Colonic mucosa (tissue), 4 donors: ENCODE measurements at regions not wholly inside any gene's neighbourhood (a gene's known extent, or its start where the extent isn't known, plus 50 kb on each side); places are given as distances from the start of the nearest gene placed in this dataset.
"Not testable (repeated sequence)": the region's sequence is repeated elsewhere in the genome, so short reads cannot be mapped to it uniquely, and the experiment has no call there.

Experiments
- DNase-seq: peaks from one replicate; pipeline ENCODE4 v3.0.0-alpha.2; 2020
- H3K27ac ChIP-seq: fragments of 200-600 bp; one replicate; pipeline ENCODE4 v1.8.0; 2021
- H3K27me3 ChIP-seq: fragments of 200-600 bp; one replicate; pipeline ENCODE4 v1.8.0; 2021
- H3K36me3 ChIP-seq: fragments of 200-600 bp; one replicate; pipeline ENCODE4 v1.8.0; 2021
- H3K4me1 ChIP-seq: fragments of 200-600 bp; one replicate; pipeline ENCODE4 v1.8.0; 2021; ENCODE audit warnings: mild to moderate bottlenecking
- H3K4me3 ChIP-seq: fragments of 200-600 bp; one replicate; pipeline ENCODE4 v1.8.0; 2021
- H3K9ac ChIP-seq, 2 donors: one replicate each; pipeline ENCODE4 v1.7.0; 2013; ENCODE audit warnings: control low read depth in 2 of 2, low read depth in 2 of 2, low read length in 2 of 2
- H3K9me3 ChIP-seq: fragments of 200-600 bp; one replicate; pipeline ENCODE4 v1.8.0; 2021
- intact Hi-C: fragments of 100-400 bp; cut with DNase I; formaldehyde crosslinking; loops from one replicate; pipeline ENCODE4 v1.14.1; 2022
- TF ChIP-seq, protein P1 (sequence below): fragments of 200-600 bp; IDR thresholded peaks from one replicate; pipeline ENCODE4 v1.8.0; 2022; ENCODE audit warnings: antibody characterized with exemption, mild to moderate bottlenecking
- donor health status: healthy.
- donor health status: DM: no; HTN: no; CAD: no.
- donor health status: DM: no; HTN: no; CAD: no.

DNA sequence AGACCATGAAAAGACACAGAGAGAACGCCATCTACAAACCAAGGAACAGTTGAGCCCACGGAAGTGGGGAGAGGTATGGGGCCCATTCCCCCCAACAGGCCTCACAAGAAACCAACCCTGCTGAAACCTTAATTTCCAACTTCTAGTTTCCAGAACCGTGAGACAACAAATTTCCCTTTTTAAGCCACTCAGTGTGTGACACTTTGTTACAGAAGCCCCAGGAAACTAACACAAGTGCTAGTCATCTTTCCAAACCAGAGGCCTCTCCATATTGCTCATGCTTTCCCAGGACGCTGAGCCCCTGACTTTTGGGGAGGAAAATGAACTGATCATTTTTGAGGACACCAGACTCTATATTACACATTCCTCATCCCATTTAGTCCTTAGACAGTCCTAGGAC, 186.8 kb downstream of the NUFIP1 start:
- no peak overlapping the region for H3K4me3 ChIP-seq
- TF ChIP-seq, protein P1, sequence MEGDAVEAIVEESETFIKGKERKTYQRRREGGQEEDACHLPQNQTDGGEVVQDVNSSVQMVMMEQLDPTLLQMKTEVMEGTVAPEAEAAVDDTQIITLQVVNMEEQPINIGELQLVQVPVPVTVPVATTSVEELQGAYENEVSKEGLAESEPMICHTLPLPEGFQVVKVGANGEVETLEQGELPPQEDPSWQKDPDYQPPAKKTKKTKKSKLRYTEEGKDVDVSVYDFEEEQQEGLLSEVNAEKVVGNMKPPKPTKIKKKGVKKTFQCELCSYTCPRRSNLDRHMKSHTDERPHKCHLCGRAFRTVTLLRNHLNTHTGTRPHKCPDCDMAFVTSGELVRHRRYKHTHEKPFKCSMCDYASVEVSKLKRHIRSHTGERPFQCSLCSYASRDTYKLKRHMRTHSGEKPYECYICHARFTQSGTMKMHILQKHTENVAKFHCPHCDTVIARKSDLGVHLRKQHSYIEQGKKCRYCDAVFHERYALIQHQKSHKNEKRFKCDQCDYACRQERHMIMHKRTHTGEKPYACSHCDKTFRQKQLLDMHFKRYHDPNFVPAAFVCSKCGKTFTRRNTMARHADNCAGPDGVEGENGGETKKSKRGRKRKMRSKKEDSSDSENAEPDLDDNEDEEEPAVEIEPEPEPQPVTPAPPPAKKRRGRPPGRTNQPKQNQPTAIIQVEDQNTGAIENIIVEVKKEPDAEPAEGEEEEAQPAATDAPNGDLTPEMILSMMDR, result no peak
- no peak overlapping the region for H3K27ac ChIP-seq
- no peak for DNase-seq
- intact Hi-C loops, result no loop called here
- no peaks in the 10 kb centered on the region for H3K27me3 ChIP-seq
- H3K36me3 ChIP-seq, result no peaks in the 10 kb centered on the region
- H3K9ac ChIP-seq, result no peak overlapping the region
- H3K9me3 ChIP-seq, result no peaks in the 10 kb centered on the region
- no peaks in the 10 kb centered on the region for H3K4me1 ChIP-seq

DNA sequence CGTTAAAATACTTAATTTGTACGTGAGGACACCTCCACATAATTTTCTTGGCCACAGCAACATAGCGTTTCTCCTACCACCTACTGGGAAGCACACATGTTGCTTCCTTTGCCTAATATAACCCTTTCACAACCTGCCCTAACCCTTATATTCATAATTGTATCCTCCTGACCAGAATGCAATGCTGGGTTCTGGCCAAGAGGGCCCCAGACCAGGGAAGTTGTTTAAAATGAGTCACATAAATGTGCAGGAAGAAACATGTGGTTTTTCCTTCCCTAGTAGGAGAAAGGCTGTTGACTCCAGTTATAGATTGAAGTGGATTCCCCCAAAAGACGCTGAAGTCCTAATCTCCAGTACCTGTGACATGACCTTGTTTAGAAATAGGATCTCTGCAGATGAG, 187.3 kb downstream of the NUFIP1 start:
- Histone ChIP-seq H3K9ac (no peak overlapping the region), H3K4me1 (no peaks in the 10 kb centered on the region), H3K4me3 (no peak overlapping the region), H3K36me3 (no peaks in the 10 kb centered on the region), H3K9me3 (no peaks in the 10 kb centered on the region), H3K27ac (no peak overlapping the region), H3K27me3 (no peaks in the 10 kb centered on the region)
- DNase-seq, result no peak
- TF ChIP-seq, protein P1, result no peak
- intact Hi-C loops, result no loop called here

DNA sequence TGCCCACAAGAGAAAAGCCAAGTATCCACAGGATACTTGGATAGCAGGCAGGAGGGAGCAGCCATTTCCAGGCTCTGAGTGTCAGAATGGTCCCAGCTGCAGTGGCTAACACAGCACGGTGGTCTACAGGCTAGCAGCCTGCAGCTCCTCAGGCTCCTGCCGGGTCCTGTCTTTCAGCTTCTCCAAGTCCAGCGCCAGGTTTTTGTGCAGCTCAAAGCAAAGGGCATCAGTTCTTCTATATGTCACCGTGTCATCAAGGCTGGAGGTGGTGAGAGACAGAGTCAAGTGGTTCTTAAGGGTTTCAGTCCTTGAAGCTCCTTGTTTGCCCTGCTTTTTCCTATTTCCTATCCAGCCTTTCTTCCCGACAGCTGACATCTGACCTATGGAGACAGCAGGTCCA, 188.6 kb downstream of the NUFIP1 start:
- H3K9me3 ChIP-seq, result no peaks in the 10 kb centered on the region
- no peaks in the 10 kb centered on the region for H3K4me1 ChIP-seq
- intact Hi-C loops, result no loop called here
- no peaks in the 10 kb centered on the region for H3K36me3 ChIP-seq
- TF ChIP-seq, protein P1, result no peak
- DNase-seq, result no peak
- no peak overlapping the region for H3K9ac ChIP-seq
- no peak overlapping the region for H3K27ac ChIP-seq
- H3K27me3 ChIP-seq, result no peaks in the 10 kb centered on the region
- H3K4me3 ChIP-seq, result no peak overlapping the region

DNA sequence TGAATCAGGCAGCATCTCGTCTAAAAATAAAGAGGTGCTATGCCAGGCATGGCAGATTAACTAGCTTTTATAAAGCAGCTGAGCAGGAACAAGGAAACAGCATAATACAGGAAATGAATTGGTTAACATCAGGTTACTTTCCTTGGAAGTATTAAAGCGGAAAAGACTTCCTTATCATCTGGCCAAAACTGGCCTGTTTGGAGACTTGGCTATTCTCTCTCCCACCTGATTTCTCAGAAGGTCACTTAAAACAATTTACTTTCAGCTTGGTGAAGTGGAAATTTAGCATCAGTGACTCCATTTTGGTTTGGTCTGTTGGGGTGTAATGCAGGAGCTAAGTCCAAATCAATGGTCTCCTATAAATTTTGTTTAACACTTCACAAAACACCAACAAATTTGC, 191.6 kb downstream of the NUFIP1 start:
- H3K4me1 ChIP-seq, result no peaks in the 10 kb centered on the region
- intact Hi-C loops, result no loop called here
- H3K4me3 ChIP-seq, result no peak overlapping the region
- no peak overlapping the region for H3K9ac ChIP-seq
- no peak overlapping the region for H3K27ac ChIP-seq
- H3K36me3 ChIP-seq, result no peaks in the 10 kb centered on the region
- DNase-seq, result no peak
- no peaks in the 10 kb centered on the region for H3K27me3 ChIP-seq
- no peaks in the 10 kb centered on the region for H3K9me3 ChIP-seq
- TF ChIP-seq, protein P1, result no peak

DNA sequence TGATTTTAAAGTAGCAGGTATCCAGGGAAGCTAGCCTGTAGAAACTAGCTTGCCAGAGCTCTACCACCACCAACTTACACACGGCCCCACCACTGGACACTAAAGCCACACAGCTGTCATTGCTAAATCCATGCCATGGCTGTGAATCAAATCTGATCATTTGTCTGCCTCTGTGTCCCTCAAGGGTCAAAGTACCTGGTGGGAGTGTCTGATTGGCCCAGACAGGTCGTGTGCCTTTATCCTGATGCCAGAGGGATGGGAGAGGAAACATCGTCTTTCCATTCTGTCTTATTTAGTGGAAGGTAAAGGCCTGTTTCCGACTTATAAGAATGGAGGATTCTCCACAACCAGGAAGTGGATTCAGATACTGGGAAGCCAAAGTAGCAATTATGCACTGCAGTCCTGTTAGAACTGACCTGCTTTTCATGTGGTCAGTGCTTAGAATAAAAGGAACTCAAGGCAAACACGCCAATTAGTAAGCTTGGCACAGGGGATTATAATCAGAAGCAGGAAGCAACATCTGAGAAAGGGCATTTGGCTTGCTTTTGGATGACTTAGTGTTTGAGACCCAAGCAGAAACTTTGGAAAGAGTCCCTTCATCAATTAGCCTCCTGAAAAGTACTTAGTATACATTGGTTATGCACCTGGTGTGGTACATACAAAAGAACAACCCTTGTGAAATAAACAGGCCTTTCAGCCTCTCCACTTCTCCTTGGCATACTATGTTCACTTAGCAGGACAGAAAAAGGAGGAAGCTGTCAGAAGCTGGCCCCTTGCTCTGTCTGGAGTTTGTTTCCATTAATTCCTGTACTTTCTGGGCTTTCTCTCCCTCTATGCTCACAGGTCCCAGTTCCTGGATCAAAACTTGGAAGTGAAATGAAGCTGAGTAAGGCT, 192.4 kb downstream of the NUFIP1 start:
- no peaks in the 10 kb centered on the region for H3K4me1 ChIP-seq
- H3K9me3 ChIP-seq, result no peaks in the 10 kb centered on the region
- intact Hi-C loops, result no loop called here
- DNase-seq, result no peak
- H3K9ac ChIP-seq, result no peak overlapping the region
- no peaks in the 10 kb centered on the region for H3K27me3 ChIP-seq
- no peaks in the 10 kb centered on the region for H3K36me3 ChIP-seq
- TF ChIP-seq, protein P1, result no peak
- no peak overlapping the region for H3K27ac ChIP-seq
- H3K4me3 ChIP-seq, result no peak overlapping the region

DNA sequence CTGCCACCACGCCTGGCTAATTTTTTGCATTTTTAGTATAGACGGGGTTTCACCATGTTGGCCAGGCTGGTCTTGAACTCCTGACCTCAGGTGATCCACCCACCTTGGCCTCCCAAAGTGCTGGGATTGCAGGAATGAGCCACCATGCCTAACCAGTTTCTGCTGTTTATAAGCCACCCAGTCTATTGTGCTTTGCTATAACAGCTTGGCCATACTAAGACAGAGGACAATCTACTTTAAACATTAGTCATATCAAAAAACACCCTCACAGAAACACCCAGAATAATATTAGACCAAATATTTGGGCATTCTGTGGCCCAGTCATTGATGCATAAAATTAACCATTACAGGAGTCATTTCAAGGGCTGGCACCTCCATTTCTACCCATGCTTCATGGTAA, 193.2 kb downstream of the NUFIP1 start:
- H3K9ac ChIP-seq, H3K27ac ChIP-seq, intact Hi-C loops: not testable (repeated sequence)

More for the DNA sequence above, 193.2 kb downstream of the NUFIP1 start:
- not testable (repeated sequence) for H3K4me3 ChIP-seq, H3K27me3 ChIP-seq, H3K36me3 ChIP-seq, DNase-seq, H3K4me1 ChIP-seq, H3K9me3 ChIP-seq
